CD8-positive, alpha-beta memory T cell (primary cell): ENCODE measurements at regions not wholly inside any gene's neighbourhood (a gene's known extent, or its start where the extent isn't known, plus 50 kb on each side); places are given as distances from the start of the nearest gene placed in this dataset.

Source experiments
- CTCF ChIA-PET: fragments of 350-600 bp; sonication (Branson Sonifier 250); formaldehyde crosslinking; loops from one replicate; lab custom pipeline; 2021; ENCODE audit warnings: antibody characterized with exemption; lab: Charles Lee
- POLR2A ChIA-PET: fragments of 350-600 bp; sonication (Branson Sonifier 250); formaldehyde crosslinking; loops from one replicate; lab custom pipeline; 2021; ENCODE audit warnings: antibody characterized with exemption; lab: Charles Lee
- DNase-seq, 5 donors: peaks; one replicate each; pipeline versions ENCODE4 v3.0.0 to v3.0.0-alpha.2; 2020 to 2022; ENCODE audit warnings: mixed read lengths in 1 of 5
- H3K27ac ChIP-seq: one replicate; pipeline ENCODE4 v1.7.0; 2013; ENCODE audit warnings: low read depth, mild to moderate bottlenecking, low read length, moderate library complexity
- H3K27me3 ChIP-seq: 2 replicates; pipeline ENCODE4 v1.7.0; 2013; ENCODE audit warnings: low read length, mild to moderate bottlenecking; ENCODE audit not compliant: insufficient read depth, poor library complexity, severe bottlenecking
- H3K36me3 ChIP-seq: 2 replicates; pipeline ENCODE4 v1.7.0; 2013; ENCODE audit warnings: mild to moderate bottlenecking, low read length, moderate library complexity; ENCODE audit not compliant: insufficient read depth
- H3K4me1 ChIP-seq: 2 replicates; pipeline ENCODE4 v1.7.0; 2013; ENCODE audit warnings: mild to moderate bottlenecking, low read length, moderate library complexity; ENCODE audit not compliant: insufficient read depth
- H3K4me3 ChIP-seq: 2 replicates; pipeline ENCODE4 v1.7.0; 2013; ENCODE audit warnings: mild to moderate bottlenecking, low read length
- H3K9me3 ChIP-seq: 2 replicates; pipeline ENCODE4 v1.7.0; 2013; ENCODE audit warnings: mild to moderate bottlenecking, low read length
- H3K27ac Mint-ChIP-seq, 8 donors: one replicate each; pipeline ENCODE4 v1.8.0; 2020 to 2021; ENCODE audit warnings: mixed read lengths in 8 of 8, mild to moderate bottlenecking in 6 of 8, inconsistent platforms in 3 of 8, moderate library complexity in 3 of 8
- H3K27me3 Mint-ChIP-seq, 2 donors: one replicate each; pipeline ENCODE4 v1.8.0; 2020 to 2021; ENCODE audit warnings: mixed read lengths in 2 of 2, mild to moderate bottlenecking in 1 of 2, moderate library complexity in 1 of 2
- H3K36me3 Mint-ChIP-seq, 3 donors: one replicate each; pipeline ENCODE4 v1.8.0; 2020 to 2021; ENCODE audit warnings: mixed read lengths in 3 of 3, inconsistent platforms in 1 of 3, mild to moderate bottlenecking in 1 of 3
- H3K4me1 Mint-ChIP-seq, 3 donors: one replicate each; pipeline ENCODE4 v1.8.0; 2020 to 2021; ENCODE audit warnings: mixed read lengths in 3 of 3, inconsistent platforms in 1 of 3, mild to moderate bottlenecking in 1 of 3
- H3K4me3 Mint-ChIP-seq, 7 donors: one replicate each; pipeline ENCODE4 v1.8.0; 2020 to 2021; ENCODE audit warnings: mixed read lengths in 7 of 7, mild to moderate bottlenecking in 6 of 7, moderate library complexity in 4 of 7, inconsistent platforms in 2 of 7
- H3K9me3 Mint-ChIP-seq, 5 donors: one replicate each; pipeline ENCODE4 v1.8.0; 2020 to 2022; ENCODE audit warnings: mixed read lengths in 5 of 5, mild to moderate bottlenecking in 3 of 5, moderate library complexity in 2 of 5, inconsistent platforms in 1 of 5

DNA sequence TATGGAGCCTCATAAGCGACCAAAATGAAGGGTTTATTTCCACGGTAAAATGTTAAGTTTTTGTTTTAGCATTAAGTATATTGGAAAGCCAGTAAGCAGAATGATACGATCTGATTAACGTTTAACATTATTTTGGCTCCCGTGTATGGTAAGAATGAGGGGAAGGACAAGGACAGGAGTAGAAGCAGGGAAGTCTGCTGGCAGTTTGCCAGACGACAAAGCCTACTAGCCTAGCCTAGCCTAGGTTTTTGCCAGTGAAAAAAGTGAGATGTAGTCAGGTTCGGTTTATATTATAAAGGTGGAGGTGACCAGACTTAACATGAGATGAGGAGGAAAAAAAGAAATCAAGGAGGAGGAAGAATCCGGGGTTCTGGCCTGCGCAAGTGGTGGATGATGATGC is 78.9 kb upstream of the ARHGAP32 start:
- peaks cover 0 to 2% (median 0%) of the 10 kb centered on the region in 5 donors for H3K9me3 Mint-ChIP-seq
- Histone ChIP-seq H3K27ac (no peak overlapping the region), H3K4me1 (no peaks in the 10 kb centered on the region), H3K9me3 (no peaks in the 10 kb centered on the region), H3K4me3 (no peak overlapping the region), H3K36me3 (no peaks in the 10 kb centered on the region), H3K27me3 (no peaks in the 10 kb centered on the region)
- H3K27me3 Mint-ChIP-seq = peaks cover 4 to 19% of the 10 kb centered on the region in 2 donors
- ChIA-PET CTCF (no interaction called here), POLR2A (no interaction called here)
- no peak for DNase-seq
- no peaks in the 10 kb centered on the region for H3K36me3 Mint-ChIP-seq
- no peaks in the 10 kb centered on the region for H3K4me1 Mint-ChIP-seq
- no peak overlapping the region for H3K4me3 Mint-ChIP-seq
- peak overlapping the region in 1 of 8 donors; percentile 64 for H3K27ac Mint-ChIP-seq

- Mint-ChIP-seq H3K27ac (no peak overlapping the region), H3K27me3 (peaks cover 4 to 14% of the 10 kb centered on the region in 2 donors), H3K9me3 (peaks cover 0 to 2% (median 0%) of the 10 kb centered on the region in 5 donors), H3K36me3 (no peaks in the 10 kb centered on the region), H3K4me1 (no peaks in the 10 kb centered on the region), H3K4me3 (no peak overlapping the region)
- H3K4me1 ChIP-seq = no peaks in the 10 kb centered on the region
- no peaks in the 10 kb centered on the region for H3K9me3 ChIP-seq
- POLR2A ChIA-PET = no interaction called here
- CTCF ChIA-PET = no interaction called here
- H3K36me3 ChIP-seq = no peaks in the 10 kb centered on the region
- H3K27me3 ChIP-seq = no peaks in the 10 kb centered on the region
- no peak overlapping the region for H3K4me3 ChIP-seq
- no peak overlapping the region for H3K27ac ChIP-seq
- no peak for DNase-seq
Observed at GRCh38 chr11:129270446-129270845, 78.3 kb upstream of the ARHGAP32 start.

- CTCF ChIA-PET = no interaction called here
- Mint-ChIP-seq H3K27ac (no peak overlapping the region), H3K4me3 (no peak overlapping the region), H3K9me3 (peaks cover 0 to 2% (median 0%) of the 10 kb centered on the region in 5 donors), H3K27me3 (peaks cover 2 to 10% of the 10 kb centered on the region in 2 donors), H3K36me3 (no peaks in the 10 kb centered on the region), H3K4me1 (no peaks in the 10 kb centered on the region)
- Histone ChIP-seq H3K4me1 (no peaks in the 10 kb centered on the region), H3K36me3 (no peaks in the 10 kb centered on the region), H3K9me3 (no peaks in the 10 kb centered on the region), H3K27ac (no peak overlapping the region), H3K4me3 (no peak overlapping the region), H3K27me3 (no peaks in the 10 kb centered on the region)
- POLR2A ChIA-PET = no interaction called here
- no peak for DNase-seq
Observed at GRCh38 chr11:129268371-129268770, 76.2 kb upstream of the ARHGAP32 start.

DNA sequence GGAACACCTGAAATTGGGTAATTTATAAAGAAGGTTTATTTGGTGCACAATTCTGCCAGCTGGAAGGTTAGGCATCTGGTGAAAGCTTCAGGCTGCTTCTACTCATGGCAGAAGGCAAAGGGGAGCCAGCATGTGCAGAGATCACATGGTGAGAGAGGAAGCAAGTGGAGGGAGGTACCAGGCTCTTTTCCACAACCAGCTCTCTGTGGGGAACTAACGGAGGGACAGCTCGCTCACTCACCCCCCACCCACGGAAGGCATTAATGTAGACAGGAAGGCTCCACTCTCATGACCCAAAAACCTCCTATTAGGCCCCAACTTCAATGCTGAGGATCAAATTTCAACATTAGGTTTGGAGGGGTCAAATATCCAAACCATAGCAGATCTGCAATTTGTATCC is 75.6 kb upstream of the ARHGAP32 start:
- Histone ChIP-seq H3K27ac (no peak overlapping the region), H3K27me3 (no peaks in the 10 kb centered on the region), H3K36me3 (no peaks in the 10 kb centered on the region), H3K9me3 (no peaks in the 10 kb centered on the region), H3K4me1 (no peaks in the 10 kb centered on the region), H3K4me3 (no peak overlapping the region)
- ChIA-PET POLR2A (no interaction called here), CTCF (no interaction called here)
- Mint-ChIP-seq H3K36me3 (no peaks in the 10 kb centered on the region), H3K4me1 (no peaks in the 10 kb centered on the region), H3K27me3 (peaks cover 2 to 10% of the 10 kb centered on the region in 2 donors), H3K4me3 (no peak overlapping the region), H3K9me3 (peaks cover 0 to 2% (median 0%) of the 10 kb centered on the region in 5 donors), H3K27ac (no peak overlapping the region)
- no peak for DNase-seq

- CTCF ChIA-PET = no interaction called here
- H3K27me3 Mint-ChIP-seq = peaks cover 2 to 10% of the 10 kb centered on the region in 2 donors
- POLR2A ChIA-PET = no interaction called here
Observed at GRCh38 chr11:129266536-129266935, 74.4 kb upstream of the ARHGAP32 start.

GRCh38 chr11:129265125-129265788 is 73.1 kb upstream of the ARHGAP32 start:
- Mint-ChIP-seq H3K4me1 (no peaks in the 10 kb centered on the region), H3K36me3 (no peaks in the 10 kb centered on the region), H3K4me3 (no peak overlapping the region), H3K27me3 (peaks cover 2 to 3% of the 10 kb centered on the region in 2 donors), H3K9me3 (peaks cover 0 to 2% (median 0%) of the 10 kb centered on the region in 5 donors), H3K27ac (no peak overlapping the region)
- Histone ChIP-seq H3K27ac (no peak overlapping the region), H3K4me1 (no peaks in the 10 kb centered on the region), H3K36me3 (no peaks in the 10 kb centered on the region), H3K4me3 (no peak overlapping the region), H3K27me3 (no peaks in the 10 kb centered on the region), H3K9me3 (no peaks in the 10 kb centered on the region)
- ChIA-PET POLR2A (no interaction called here), CTCF (no interaction called here)
- no peak for DNase-seq

More at GRCh38 chr11:129266536-129266935, 74.4 kb upstream of the ARHGAP32 start:
- no peaks in the 10 kb centered on the region for H3K4me1 Mint-ChIP-seq
- no peak overlapping the region for H3K4me3 ChIP-seq
- H3K36me3 ChIP-seq = no peaks in the 10 kb centered on the region
- no peaks in the 10 kb centered on the region for H3K4me1 ChIP-seq
- no peak overlapping the region for H3K27ac ChIP-seq
- peaks cover 0 to 2% (median 0%) of the 10 kb centered on the region in 5 donors for H3K9me3 Mint-ChIP-seq
- no peak for DNase-seq
- no peaks in the 10 kb centered on the region for H3K27me3 ChIP-seq
- H3K9me3 ChIP-seq = no peaks in the 10 kb centered on the region
- no peaks in the 10 kb centered on the region for H3K36me3 Mint-ChIP-seq
- H3K27ac Mint-ChIP-seq = peak overlapping the region in 1 of 8 donors; percentile 5
- no peak overlapping the region for H3K4me3 Mint-ChIP-seq

DNA sequence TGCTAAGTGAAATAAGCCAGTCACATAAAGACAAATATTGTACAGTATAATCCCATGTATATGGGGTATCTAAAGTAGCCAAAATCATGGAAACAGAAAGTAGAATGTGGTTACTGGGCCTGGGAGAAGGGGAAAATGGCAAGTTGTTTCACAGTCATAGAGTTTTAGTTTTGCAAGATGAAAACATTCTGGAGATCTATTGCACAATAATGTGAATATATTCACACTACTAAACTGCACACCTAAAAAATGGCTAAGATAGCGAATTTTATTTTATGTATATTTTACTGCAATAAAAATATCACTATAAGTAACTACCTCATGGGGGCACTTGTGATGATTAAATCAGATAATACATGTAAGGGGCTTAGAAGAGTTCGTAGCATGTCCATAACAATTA is 72.0 kb upstream of the ARHGAP32 start:
- no peaks in the 10 kb centered on the region for H3K9me3 ChIP-seq
- Mint-ChIP-seq H3K9me3 (peaks cover 0 to 5% (median 0%) of the 10 kb centered on the region in 5 donors), H3K36me3 (no peaks in the 10 kb centered on the region), H3K4me1 (no peaks in the 10 kb centered on the region), H3K27me3 (peaks cover 2% of the 10 kb centered on the region in 2 donors), H3K27ac (peak overlapping the region in 1 of 8 donors; percentile 17), H3K4me3 (no peak overlapping the region)
- POLR2A ChIA-PET = no interaction called here
- DNase-seq = no peak
- no peaks in the 10 kb centered on the region for H3K27me3 ChIP-seq
- CTCF ChIA-PET = no interaction called here
- H3K36me3 ChIP-seq = no peaks in the 10 kb centered on the region
- no peak overlapping the region for H3K27ac ChIP-seq
- H3K4me3 ChIP-seq = no peak overlapping the region
- H3K4me1 ChIP-seq = no peaks in the 10 kb centered on the region

DNA sequence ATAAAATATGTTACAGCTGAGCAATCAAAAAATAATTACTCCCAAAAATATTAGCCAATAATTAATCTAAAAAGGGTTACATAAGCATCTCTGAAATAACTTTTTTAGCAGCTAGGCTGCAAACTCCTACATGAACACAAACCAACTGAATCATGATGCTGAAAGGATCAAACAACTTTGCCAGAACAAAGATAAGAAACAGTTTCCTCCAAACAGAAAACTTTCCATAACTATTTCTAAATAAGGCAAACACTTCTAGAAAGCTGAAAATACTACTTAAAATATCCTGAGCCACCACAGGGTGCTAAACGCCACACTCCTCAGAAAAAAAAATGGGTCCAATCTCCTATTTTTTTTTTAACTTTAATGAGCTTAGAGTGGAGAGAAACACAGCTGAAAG is 68.6 kb upstream of the ARHGAP32 start:
- H3K36me3 Mint-ChIP-seq = no peaks in the 10 kb centered on the region
- no peak overlapping the region for H3K27ac Mint-ChIP-seq
- H3K27me3 ChIP-seq = no peaks in the 10 kb centered on the region
- no peaks in the 10 kb centered on the region for H3K9me3 ChIP-seq
- H3K9me3 Mint-ChIP-seq = peaks cover 0 to 5% (median 0%) of the 10 kb centered on the region in 5 donors
- no peak overlapping the region for H3K4me3 ChIP-seq
- H3K4me1 ChIP-seq = no peaks in the 10 kb centered on the region
- ChIA-PET CTCF (no interaction called here), POLR2A (no interaction called here)
- no peaks in the 10 kb centered on the region for H3K4me1 Mint-ChIP-seq
- no peak overlapping the region for H3K27ac ChIP-seq
- no peak for DNase-seq
- peaks cover 0 to 2% of the 10 kb centered on the region in 2 donors for H3K27me3 Mint-ChIP-seq
- H3K36me3 ChIP-seq = no peaks in the 10 kb centered on the region
- no peak overlapping the region for H3K4me3 Mint-ChIP-seq
